ENCODE measurements at regions not wholly inside any gene's neighbourhood (a gene's known extent, or its start where the extent isn't known, plus 50 kb on each side); places are given as distances from the start of the nearest gene placed in this dataset.
"Not testable (repeated sequence)": the region's sequence is repeated elsewhere in the genome, so short reads cannot be mapped to it uniquely, and the experiment has no call there.

- no peaks in the 10 kb centered on the region for H3K27me3 ChIP-seq (ENCODE audit: insufficient read depth in 3 of 3, low read length in 2 of 3)
- H3K4me3 ChIP-seq, result no peak overlapping the region
- H3K9me3 ChIP-seq, result peaks cover 6% of the 10 kb centered on the region
- 66 to 75% (median 69%) methylated on average over 9 of the region's 9 CpGs for WGBS, 3 donors
- H3K27ac ChIP-seq, result no peak overlapping the region
- intact Hi-C loops (cut with DNase I), result no loop called here
- ATAC-seq (no peak), DNase-seq (no peak)
- no peaks in the 10 kb centered on the region for H3K36me3 ChIP-seq (ENCODE audit: insufficient read depth in 1 of 2, low read depth in 1 of 2)
- no peaks in the 10 kb centered on the region for H3K4me1 ChIP-seq
- TF ChIP-seq, protein P1, sequence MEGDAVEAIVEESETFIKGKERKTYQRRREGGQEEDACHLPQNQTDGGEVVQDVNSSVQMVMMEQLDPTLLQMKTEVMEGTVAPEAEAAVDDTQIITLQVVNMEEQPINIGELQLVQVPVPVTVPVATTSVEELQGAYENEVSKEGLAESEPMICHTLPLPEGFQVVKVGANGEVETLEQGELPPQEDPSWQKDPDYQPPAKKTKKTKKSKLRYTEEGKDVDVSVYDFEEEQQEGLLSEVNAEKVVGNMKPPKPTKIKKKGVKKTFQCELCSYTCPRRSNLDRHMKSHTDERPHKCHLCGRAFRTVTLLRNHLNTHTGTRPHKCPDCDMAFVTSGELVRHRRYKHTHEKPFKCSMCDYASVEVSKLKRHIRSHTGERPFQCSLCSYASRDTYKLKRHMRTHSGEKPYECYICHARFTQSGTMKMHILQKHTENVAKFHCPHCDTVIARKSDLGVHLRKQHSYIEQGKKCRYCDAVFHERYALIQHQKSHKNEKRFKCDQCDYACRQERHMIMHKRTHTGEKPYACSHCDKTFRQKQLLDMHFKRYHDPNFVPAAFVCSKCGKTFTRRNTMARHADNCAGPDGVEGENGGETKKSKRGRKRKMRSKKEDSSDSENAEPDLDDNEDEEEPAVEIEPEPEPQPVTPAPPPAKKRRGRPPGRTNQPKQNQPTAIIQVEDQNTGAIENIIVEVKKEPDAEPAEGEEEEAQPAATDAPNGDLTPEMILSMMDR (IDR thresholded peaks at IDR 0.05), result no peak
These were observed 127.5 kb upstream of the DAPK1 start for GRCh38 chr9:87370049-87370685.

DNA sequence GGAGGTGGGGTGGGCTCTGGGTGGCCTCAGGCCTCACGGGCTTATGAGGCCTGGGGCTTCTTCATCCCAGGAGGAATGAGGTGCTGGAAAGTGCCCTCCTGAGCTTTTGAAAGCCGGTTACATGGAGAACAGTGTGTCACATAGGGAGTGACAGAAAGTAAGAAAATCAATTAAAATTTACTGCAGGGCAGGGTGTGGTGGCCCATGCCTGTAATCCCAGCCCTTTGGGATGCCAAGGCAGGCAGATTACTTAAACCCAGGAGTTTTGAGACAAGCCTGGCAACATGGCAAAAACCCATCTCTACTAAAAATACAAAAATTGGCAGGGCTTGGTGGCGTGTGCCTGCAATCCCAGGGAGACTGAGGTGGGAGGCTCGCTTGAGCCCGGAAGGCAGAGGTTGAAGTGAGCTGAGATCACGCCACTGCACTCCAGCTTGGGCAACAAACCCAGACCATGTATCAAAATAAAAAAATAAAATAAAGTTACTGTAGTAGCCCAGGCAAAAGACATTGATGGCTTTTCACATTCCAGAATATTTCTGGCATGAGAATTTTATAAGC, 125.8 kb upstream of the DAPK1 start:
- intact Hi-C loops (cut with DNase I), result no loop called here
- no peaks in the 10 kb centered on the region for H3K27me3 ChIP-seq (ENCODE audit: insufficient read depth in 3 of 3, low read length in 2 of 3)
- no peaks in the 10 kb centered on the region for H3K36me3 ChIP-seq (ENCODE audit: insufficient read depth in 1 of 2, low read depth in 1 of 2)
- no peak overlapping the region for H3K27ac ChIP-seq
- H3K4me3 ChIP-seq, result no peak overlapping the region
- H3K4me1 ChIP-seq, result no peaks in the 10 kb centered on the region
- 81 to 86% (median 83%) methylated on average over 6 of the region's 6 CpGs for WGBS, 3 donors
- H3K9me3 ChIP-seq, result no peaks in the 10 kb centered on the region
- TF ChIP-seq, protein P1 (IDR thresholded peaks at IDR 0.05), result no peak
- no peak for ATAC-seq
- DNase-seq, result no peak

- ATAC-seq, result no peak
- 92 to 93% (median 92%) methylated on average over 10 of the region's 10 CpGs for WGBS, 3 donors
These were observed 125.3 kb upstream of the DAPK1 start for GRCh38 chr9:87372356-87372851.

DNA sequence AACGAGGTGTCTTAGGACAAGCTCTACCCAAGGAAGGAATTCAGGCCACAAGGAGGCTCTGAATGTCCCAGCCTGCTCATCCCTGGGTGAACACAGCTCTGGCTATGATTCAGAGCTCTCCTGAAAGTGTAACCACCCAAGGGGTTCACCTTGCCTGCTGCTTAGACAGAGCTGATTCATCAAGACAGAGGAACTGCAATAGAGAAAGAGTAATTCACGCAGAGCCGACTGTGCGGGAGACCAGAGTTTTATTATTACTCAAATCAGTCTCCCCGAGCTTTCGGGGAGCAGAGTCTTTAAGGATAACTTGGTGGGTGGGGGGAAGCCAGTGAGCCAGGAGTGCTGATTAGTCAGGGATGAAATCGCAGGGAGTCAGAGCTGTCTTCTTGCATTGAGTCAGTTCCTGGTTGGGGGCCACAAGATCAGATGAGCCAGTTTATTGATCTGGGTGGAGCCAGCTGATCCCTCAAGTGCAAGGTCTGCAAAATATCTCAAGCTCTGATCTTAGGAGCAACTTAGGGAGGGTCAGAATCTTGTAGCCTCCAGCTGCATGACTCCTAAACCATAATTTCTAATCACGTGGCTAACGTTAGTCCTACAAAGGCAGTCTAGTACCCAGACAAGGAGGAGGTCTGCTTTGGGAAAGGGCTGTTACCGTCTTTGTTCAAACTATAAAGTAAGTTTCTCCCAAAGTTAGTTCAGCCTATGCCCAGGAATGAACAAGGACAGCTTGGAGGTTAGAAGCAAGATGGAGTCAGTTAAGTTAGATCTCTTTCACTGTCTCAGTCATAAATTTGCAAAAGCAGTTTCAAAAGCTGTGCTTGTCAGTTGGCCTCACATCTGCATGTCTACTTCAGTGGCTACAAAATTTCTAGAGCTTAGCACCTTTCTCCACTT, 123.4 kb upstream of the DAPK1 start:
- intact Hi-C loops (cut with DNase I); ATAC-seq; H3K36me3 ChIP-seq (ENCODE audit: insufficient read depth in 1 of 2, low read depth in 1 of 2); H3K9me3 ChIP-seq; H3K4me3 ChIP-seq; DNase-seq; H3K27ac ChIP-seq; H3K4me1 ChIP-seq; H3K27me3 ChIP-seq (ENCODE audit: insufficient read depth in 3 of 3, low read length in 2 of 3): not testable (repeated sequence)
- 81 to 83% (median 82%) methylated on average over 10 of the region's 10 CpGs for WGBS, 3 donors

More at GRCh38 chr9:87372356-87372851, 125.3 kb upstream of the DAPK1 start:
- Histone ChIP-seq H3K27me3 (ENCODE audit: insufficient read depth in 3 of 3, low read length in 2 of 3) (no peaks in the 10 kb centered on the region), H3K36me3 (ENCODE audit: insufficient read depth in 1 of 2, low read depth in 1 of 2) (no peaks in the 10 kb centered on the region), H3K9me3 (no peaks in the 10 kb centered on the region), H3K4me1 (no peaks in the 10 kb centered on the region), H3K27ac (no peak overlapping the region), H3K4me3 (no peak overlapping the region)
- intact Hi-C loops (cut with DNase I), result no loop called here
- TF ChIP-seq, protein P1 (IDR thresholded peaks at IDR 0.05), result no peak
- DNase-seq, result no peak

Data from psoas muscle (tissue), 7 donors.